HUES48 (cell line): ENCODE measurements at regions not wholly inside any gene's neighbourhood (a gene's known extent, or its start where the extent isn't known, plus 50 kb on each side); places are given as distances from the start of the nearest gene placed in this dataset.

Source experiments
- H3K27ac ChIP-seq: one replicate; pipeline ENCODE4 v1.7.0; 2013; ENCODE audit warnings: low read depth, low read length, inconsistent platforms
- H3K27me3 ChIP-seq: 2 replicates; pipeline ENCODE4 v1.6.1; 2013; ENCODE audit warnings: mild to moderate bottlenecking, low read length; ENCODE audit not compliant: control insufficient read depth, insufficient read depth
- H3K36me3 ChIP-seq: 2 replicates; pipeline ENCODE4 v1.6.1; 2013; ENCODE audit warnings: low read length; ENCODE audit not compliant: control insufficient read depth, insufficient read depth
- H3K4me1 ChIP-seq: 2 replicates; pipeline ENCODE4 v1.6.1; 2013; ENCODE audit warnings: mild to moderate bottlenecking, low read length; ENCODE audit not compliant: control insufficient read depth, insufficient read depth
- H3K4me3 ChIP-seq: 2 replicates; pipeline ENCODE4 v1.5.1; 2013; ENCODE audit warnings: mild to moderate bottlenecking, low read depth, low read length
- H3K9ac ChIP-seq: 2 replicates; pipeline ENCODE4 v1.6.1; 2013; ENCODE audit warnings: mild to moderate bottlenecking, low read depth, low read length, moderate library complexity
- H3K9me3 ChIP-seq: 2 replicates; pipeline ENCODE4 v1.6.1; 2013; ENCODE audit warnings: low read length; ENCODE audit not compliant: control insufficient read depth, insufficient read depth

GRCh38 chr12:94783343-94783742 is 133.0 kb upstream of the TMCC3 start:
- no peak overlapping the region for H3K4me3 ChIP-seq
- no peak overlapping the region for H3K27ac ChIP-seq
- no peak overlapping the region for H3K9ac ChIP-seq
- H3K27me3 ChIP-seq = no peaks in the 10 kb centered on the region
- H3K9me3 ChIP-seq = no peaks in the 10 kb centered on the region
- no peaks in the 10 kb centered on the region for H3K36me3 ChIP-seq
- H3K4me1 ChIP-seq = no peaks in the 10 kb centered on the region

DNA sequence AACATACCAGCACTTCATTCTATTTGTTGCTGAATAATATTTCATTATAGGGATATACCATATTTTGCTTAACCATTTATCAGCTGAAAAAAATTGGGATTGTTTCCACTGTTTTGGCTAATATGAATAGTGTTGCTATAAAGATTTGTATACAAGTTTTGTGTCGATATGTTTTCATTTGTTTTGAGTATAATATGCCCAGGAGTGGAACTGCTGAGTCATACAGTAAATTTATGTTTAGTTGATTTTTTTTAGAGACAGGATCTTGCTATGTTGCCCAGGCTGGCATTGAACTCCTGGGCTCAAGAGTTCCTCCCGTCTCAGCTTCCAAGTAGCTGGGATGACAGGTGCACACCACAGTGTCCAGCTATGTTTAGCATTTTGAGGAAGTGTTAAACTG is 131.5 kb upstream of the TMCC3 start:
- Histone ChIP-seq H3K9ac (no peak overlapping the region), H3K4me3 (no peak overlapping the region), H3K27me3 (no peaks in the 10 kb centered on the region), H3K27ac (no peak overlapping the region), H3K9me3 (no peaks in the 10 kb centered on the region), H3K36me3 (no peaks in the 10 kb centered on the region), H3K4me1 (no peaks in the 10 kb centered on the region)

DNA sequence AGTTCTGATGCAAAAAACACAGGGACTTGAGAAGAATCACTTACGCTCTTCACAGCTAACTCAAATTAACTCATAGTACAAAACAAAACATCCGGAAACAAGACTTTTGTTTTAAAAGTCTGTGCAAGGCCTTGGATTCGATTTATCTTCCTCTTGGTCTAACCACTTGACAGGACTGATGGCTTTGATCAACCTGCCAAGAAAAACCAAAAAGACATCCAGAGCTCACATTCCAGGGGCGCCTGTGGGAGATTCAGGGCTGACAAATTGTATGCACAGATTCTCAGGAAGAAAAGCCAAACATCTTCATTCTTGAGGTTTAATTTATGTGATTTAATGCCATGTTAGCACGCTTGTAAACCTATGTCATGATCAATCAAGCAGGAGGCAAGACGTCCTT is 129.1 kb upstream of the TMCC3 start:
- H3K36me3 ChIP-seq = no peaks in the 10 kb centered on the region
- H3K27ac ChIP-seq = no peak overlapping the region
- no peak overlapping the region for H3K9ac ChIP-seq
- no peaks in the 10 kb centered on the region for H3K27me3 ChIP-seq
- no peaks in the 10 kb centered on the region; the same call in 1 of the 2 replicates for H3K4me1 ChIP-seq
- no peaks in the 10 kb centered on the region for H3K9me3 ChIP-seq
- no peak overlapping the region for H3K4me3 ChIP-seq

DNA sequence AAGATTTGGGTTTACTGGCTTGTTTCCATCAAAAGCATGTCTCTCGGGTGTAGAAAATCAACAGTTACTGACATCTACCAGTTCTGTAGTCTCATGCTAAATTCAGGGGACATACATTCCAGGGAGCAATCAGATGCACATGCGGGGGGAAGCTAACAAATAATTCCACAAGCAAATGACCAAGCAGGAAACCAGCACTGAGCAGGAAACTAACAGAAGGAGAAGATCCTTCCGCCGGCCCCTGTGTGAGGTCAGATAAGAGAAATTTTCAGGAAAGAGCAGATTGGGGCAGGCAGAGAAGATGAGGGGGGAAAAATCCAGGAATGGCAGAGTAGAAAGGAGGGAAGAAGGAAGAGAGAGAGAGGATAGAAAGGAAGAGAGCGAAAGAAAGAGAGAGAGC is 127.6 kb upstream of the TMCC3 start:
- no peak overlapping the region for H3K27ac ChIP-seq
- H3K36me3 ChIP-seq = no peaks in the 10 kb centered on the region
- H3K27me3 ChIP-seq = no peaks in the 10 kb centered on the region
- H3K9me3 ChIP-seq = no peaks in the 10 kb centered on the region
- no peak overlapping the region for H3K4me3 ChIP-seq
- no peak overlapping the region for H3K9ac ChIP-seq
- no peaks in the 10 kb centered on the region; the same call in 1 of the 2 replicates for H3K4me1 ChIP-seq

DNA sequence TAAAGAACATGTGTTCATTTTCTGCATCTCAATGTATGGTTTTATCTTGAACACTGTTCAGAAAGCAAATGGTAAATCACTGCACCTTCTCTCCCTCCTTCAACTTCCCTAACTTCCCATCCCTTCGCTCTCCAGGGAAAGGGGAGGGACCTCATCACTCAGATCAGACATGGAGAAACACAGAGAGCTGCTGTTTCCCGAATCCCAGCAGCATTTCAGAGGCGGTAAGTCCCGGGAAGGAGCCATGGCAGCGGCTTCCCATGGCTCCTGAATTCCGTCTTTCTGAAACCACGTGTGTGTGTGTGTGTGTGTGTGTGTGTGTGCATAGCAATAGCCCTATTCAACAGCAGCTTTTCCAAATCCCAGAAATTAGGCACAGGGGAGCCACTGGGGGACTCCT is 125.4 kb upstream of the TMCC3 start:
- no peaks in the 10 kb centered on the region for H3K27me3 ChIP-seq
- no peaks in the 10 kb centered on the region for H3K9me3 ChIP-seq
- H3K9ac ChIP-seq = no peak overlapping the region
- H3K4me3 ChIP-seq = no peak overlapping the region
- no peak overlapping the region for H3K27ac ChIP-seq
- peaks cover 7% of the 10 kb centered on the region for H3K4me1 ChIP-seq
- no peaks in the 10 kb centered on the region for H3K36me3 ChIP-seq

- Histone ChIP-seq H3K4me1 (peaks cover 21% of the 10 kb centered on the region), H3K36me3 (no peaks in the 10 kb centered on the region), H3K4me3 (no peak overlapping the region), H3K9ac (no peak overlapping the region), H3K9me3 (no peaks in the 10 kb centered on the region), H3K27me3 (no peaks in the 10 kb centered on the region), H3K27ac (no peak overlapping the region)
Measured at GRCh38 chr12:94771741-94772140, 121.4 kb upstream of the TMCC3 start.

GRCh38 chr12:94771199-94771598 is 120.8 kb upstream of the TMCC3 start:
- Histone ChIP-seq H3K9me3 (no peaks in the 10 kb centered on the region), H3K27ac (no peak overlapping the region), H3K27me3 (no peaks in the 10 kb centered on the region), H3K9ac (no peak overlapping the region), H3K4me1 (peaks cover 21% of the 10 kb centered on the region), H3K4me3 (no peak overlapping the region), H3K36me3 (no peaks in the 10 kb centered on the region)

GRCh38 chr12:94770791-94771190 is 120.4 kb upstream of the TMCC3 start:
- H3K4me1 ChIP-seq = peaks cover 21% of the 10 kb centered on the region

GRCh38 chr12:94769776-94770759 is 119.7 kb upstream of the TMCC3 start:
- Histone ChIP-seq H3K9ac (no peak overlapping the region), H3K4me3 (no peak overlapping the region), H3K27me3 (no peaks in the 10 kb centered on the region)

More at GRCh38 chr12:94770791-94771190, 120.4 kb upstream of the TMCC3 start:
- no peaks in the 10 kb centered on the region for H3K36me3 ChIP-seq
- no peak overlapping the region for H3K4me3 ChIP-seq
- H3K9me3 ChIP-seq = no peaks in the 10 kb centered on the region
- no peak overlapping the region for H3K27ac ChIP-seq
- no peaks in the 10 kb centered on the region for H3K27me3 ChIP-seq
- H3K9ac ChIP-seq = no peak overlapping the region

DNA sequence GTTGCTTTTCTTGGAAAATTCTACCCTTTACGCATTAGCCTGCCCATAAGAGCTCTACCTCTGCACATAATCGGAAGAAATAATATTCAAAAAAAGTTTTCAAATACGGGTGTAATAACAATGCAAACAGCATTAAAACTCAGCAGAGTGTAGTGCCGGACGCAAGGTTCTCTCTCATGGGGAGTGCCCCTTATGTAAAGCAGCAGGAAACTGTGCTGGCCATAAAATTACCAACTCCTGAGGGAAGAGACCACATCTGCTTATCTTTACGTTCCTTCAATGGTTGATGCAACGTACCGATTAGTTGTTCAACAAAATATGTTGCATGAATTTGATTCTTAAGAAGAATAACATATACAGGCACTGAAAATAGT is 118.7 kb upstream of the TMCC3 start:
- Histone ChIP-seq H3K9me3 (no peaks in the 10 kb centered on the region), H3K27ac (no peak overlapping the region), H3K4me3 (no peak overlapping the region), H3K36me3 (no peaks in the 10 kb centered on the region), H3K9ac (no peak overlapping the region), H3K4me1 (peaks cover 21% of the 10 kb centered on the region), H3K27me3 (no peaks in the 10 kb centered on the region)

More at GRCh38 chr12:94769776-94770759, 119.7 kb upstream of the TMCC3 start:
- Histone ChIP-seq H3K27ac (no peak overlapping the region), H3K9me3 (no peaks in the 10 kb centered on the region), H3K4me1 (peaks cover 21% of the 10 kb centered on the region), H3K36me3 (no peaks in the 10 kb centered on the region)

DNA sequence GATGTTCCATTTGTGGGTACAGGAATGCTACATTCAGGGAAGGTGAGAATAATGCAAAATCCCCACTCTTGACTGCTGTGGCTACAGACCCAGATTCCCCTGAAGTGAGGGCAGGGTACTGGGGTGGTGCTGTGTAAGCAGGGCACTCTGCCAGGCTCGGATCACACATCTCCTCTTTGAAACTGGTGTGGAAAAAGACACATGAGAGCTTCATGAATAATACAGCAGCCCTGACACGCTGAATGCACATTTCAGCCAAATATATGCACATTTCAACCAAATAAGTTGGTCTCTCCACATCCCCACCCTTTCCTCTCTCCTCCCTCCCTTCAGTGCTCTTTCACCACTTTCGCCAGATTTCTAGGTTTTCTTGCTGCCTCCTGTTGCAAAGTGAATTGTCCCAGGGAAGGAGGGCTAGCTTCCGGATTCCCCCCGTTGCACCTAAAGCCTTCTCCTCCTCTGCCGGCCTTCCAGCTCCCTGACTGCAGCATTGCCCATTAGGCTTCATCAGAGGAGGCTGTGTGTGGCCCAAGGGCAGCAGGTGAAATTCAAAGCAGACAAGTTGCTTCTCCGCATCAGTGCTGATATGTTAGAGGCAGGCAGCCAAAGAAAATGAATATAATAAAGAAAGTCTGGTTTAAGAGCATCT is 118.2 kb upstream of the TMCC3 start:
- Histone ChIP-seq H3K4me3 (no peak overlapping the region), H3K27me3 (no peaks in the 10 kb centered on the region), H3K36me3 (no peaks in the 10 kb centered on the region), H3K9ac (no peak overlapping the region), H3K4me1 (peaks cover 21% of the 10 kb centered on the region), H3K9me3 (no peaks in the 10 kb centered on the region), H3K27ac (no peak overlapping the region)
